Epithelial cell of esophagus (primary cell): ENCODE measurements at regions not wholly inside any gene's neighbourhood (a gene's known extent, or its start where the extent isn't known, plus 50 kb on each side); places are given as distances from the start of the nearest gene placed in this dataset.
"Not testable (repeated sequence)": the region's sequence is repeated elsewhere in the genome, so short reads cannot be mapped to it uniquely, and the experiment has no call there.

ENCODE experiments used
- DNase-seq: peaks from one replicate; pipeline ENCODE4 v3.0.0; 2010; ENCODE audit warnings: low read depth
- H3K4me3 ChIP-seq: 2 replicates; pipeline ENCODE4 v1.5.1; 2011; ENCODE audit warnings: mild to moderate bottlenecking, low read length, control low read depth
- TF ChIP-seq, protein P1 (sequence below): IDR thresholded peaks from 2 replicates; pipeline ENCODE4 v1.5.1; 2011; ENCODE audit warnings: low read depth, mild to moderate bottlenecking, low read length, control low read depth, inconsistent platforms; ENCODE audit not compliant: insufficient read depth; ENCODE audit errors: missing control alignments

DNA sequence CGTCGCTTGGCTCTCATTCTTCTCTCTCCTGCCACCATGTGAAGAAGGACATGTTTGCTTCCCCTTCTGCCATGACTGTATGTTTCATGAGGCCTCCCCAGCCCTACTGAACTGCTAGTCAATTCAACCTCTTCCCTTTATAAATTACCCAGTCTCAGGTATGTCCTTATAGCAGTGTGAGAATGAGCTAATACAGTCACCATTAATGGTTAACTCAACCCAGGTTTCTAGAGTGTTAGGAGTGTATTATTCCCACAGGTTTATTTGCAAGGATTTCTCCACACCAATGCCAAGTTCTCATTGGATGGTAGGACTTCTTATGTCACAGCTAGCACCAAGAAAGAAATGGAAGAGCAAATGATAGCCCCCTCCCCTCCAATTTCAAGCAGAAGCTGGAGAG lies 71.9 kb downstream of the DYNAP start:
- H3K4me3 ChIP-seq, result no peak overlapping the region
- DNase-seq, result no peak
- TF ChIP-seq, protein P1, sequence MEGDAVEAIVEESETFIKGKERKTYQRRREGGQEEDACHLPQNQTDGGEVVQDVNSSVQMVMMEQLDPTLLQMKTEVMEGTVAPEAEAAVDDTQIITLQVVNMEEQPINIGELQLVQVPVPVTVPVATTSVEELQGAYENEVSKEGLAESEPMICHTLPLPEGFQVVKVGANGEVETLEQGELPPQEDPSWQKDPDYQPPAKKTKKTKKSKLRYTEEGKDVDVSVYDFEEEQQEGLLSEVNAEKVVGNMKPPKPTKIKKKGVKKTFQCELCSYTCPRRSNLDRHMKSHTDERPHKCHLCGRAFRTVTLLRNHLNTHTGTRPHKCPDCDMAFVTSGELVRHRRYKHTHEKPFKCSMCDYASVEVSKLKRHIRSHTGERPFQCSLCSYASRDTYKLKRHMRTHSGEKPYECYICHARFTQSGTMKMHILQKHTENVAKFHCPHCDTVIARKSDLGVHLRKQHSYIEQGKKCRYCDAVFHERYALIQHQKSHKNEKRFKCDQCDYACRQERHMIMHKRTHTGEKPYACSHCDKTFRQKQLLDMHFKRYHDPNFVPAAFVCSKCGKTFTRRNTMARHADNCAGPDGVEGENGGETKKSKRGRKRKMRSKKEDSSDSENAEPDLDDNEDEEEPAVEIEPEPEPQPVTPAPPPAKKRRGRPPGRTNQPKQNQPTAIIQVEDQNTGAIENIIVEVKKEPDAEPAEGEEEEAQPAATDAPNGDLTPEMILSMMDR, result no peak

DNA sequence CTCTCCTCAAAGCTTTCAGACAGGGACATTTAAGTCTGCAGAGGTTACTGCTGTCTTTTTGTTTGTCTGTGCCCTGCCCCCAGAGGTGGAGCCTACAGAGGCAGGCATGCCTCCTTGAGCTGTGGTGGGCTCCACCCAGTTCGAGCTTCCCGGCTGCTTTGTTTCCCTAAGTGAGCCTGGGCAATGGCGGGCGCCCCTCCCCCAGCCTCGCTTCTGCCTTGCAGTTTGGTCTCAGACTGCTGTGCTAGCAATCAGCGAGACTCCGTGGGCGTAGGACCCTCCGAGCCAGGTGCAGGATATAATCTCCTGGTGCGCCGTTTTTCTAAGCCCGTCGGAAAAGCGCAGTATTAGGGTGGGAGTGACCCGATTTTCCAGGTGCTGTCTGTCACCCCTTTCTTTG lies 78.7 kb downstream of the DYNAP start:
- not testable (repeated sequence) for H3K4me3 ChIP-seq, DNase-seq

DNA sequence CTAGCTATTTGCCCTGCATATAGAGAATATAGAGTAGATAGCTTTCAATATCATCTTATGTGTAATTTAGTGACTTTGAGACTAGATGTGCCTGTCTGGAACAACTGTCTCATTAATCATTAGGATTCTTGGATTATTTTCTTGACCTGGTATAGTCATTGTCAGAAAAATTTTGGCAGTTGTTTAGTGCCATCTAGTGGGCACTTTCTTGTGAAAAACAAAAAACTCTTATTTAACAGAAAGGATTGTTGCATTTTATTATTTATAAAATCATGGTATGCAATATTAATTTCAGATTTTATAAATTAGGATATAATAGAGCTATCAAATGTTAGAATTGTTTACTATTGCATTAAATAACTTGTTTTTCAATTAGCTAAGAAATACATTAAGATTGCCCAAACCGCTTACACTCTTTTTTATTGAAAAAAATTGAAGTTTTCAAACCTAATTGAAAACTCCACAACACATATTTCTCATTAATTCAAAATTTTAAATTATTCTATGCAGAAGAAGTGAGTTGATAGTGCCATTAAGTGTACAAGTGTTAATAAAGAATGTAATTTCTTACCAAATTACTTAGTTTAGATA lies 80.3 kb downstream of the DYNAP start:
- peak; percentile 56 for DNase-seq

DNA sequence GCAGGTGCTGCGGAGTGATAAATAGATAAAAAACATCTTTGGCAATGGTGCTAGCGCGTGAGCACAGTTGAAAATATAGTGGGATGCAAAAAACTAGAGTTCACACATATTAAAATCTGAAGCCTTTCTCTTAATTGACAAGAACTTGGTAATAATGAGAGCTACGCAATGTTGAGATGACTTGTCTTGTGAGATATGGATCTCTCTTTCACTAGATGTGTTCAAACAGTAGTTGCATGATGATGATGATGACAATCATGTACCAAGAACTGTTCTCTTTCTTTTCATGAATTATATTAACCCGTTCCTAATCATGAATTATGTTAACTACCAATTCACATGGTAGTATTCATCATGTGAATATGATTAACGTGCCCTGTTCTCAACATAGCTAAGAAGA lies 81.1 kb downstream of the DYNAP start:
- H3K4me3 ChIP-seq, result no peak overlapping the region
- TF ChIP-seq, protein P1, result no peak
- no peak for DNase-seq

More for the DNA sequence above, 80.3 kb downstream of the DYNAP start:
- TF ChIP-seq, protein P1, result peak; percentile 38
- no peak overlapping the region for H3K4me3 ChIP-seq

DNA sequence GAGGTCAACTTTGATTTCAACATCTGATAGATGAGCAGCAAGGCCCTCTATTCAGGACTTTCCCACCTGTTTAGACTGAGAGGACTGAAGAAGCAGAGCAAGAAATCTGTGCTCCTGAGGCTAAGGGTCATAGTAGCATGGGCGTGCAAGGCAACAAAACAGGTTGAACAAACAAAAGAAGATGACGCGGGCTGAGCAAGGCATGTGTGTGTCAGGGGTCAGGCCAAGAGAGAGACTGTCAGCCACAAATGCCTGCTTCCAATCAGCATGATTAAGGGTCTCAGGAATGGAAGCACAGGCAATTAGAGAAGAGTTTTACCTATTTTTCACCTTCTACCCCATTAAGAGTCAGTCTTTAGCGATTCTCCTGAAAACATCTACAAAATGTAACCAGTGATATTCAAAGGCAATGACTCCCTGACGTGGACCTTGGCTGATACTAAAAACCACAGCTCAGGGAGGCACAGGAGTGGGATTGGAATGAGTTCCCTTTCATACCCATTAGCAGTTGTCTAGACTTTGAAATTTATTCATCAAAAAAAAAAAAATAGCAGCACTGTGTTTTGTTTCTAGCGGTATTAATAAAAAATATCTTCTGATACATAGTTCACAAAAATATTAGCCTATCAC lies 81.9 kb downstream of the DYNAP start:
- peak; percentile 63 for DNase-seq
- TF ChIP-seq, protein P1, result no peak
- H3K4me3 ChIP-seq, result no peak overlapping the region

DNA sequence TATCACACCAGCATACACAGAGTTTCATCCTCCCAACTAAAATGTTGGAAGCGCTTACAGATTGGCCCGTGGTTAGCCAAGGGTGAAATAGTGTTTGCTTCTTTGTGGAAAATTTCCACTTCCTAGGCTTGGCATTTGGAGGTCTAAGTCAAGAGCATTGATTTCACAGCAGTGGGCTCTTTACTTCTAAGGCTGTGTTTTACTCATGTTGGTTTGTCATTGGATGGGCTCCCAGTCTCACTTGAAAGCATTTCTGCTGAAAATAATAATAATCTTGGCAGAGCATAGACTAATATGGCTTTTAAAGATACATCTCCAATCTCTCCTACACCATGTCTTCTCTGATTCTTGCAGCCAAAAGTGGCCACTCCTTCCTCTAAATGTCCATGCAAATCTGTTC lies 82.9 kb downstream of the DYNAP start:
- no peak for DNase-seq
- no peak overlapping the region for H3K4me3 ChIP-seq
- TF ChIP-seq, protein P1, result no peak

DNA sequence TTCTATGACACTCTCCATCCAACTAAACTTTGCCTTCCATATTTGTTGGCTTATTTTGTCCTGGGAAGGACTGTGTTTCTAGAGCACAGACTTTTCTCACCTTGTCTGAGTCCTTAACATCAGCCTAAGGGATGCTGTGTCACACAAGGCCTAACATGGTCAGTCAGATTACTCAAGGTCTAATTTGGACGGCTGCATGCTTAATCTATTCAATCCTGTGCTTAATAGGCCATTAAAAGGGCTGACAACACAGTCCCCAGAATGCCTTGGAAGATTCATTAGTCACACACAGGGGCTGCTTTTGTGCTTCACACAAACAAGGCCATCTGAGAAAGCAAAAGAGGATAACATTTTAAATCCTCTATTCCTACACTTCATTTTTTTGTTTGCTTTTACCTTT lies 84.0 kb downstream of the DYNAP start:
- TF ChIP-seq, protein P1, result no peak
- DNase-seq, result no peak
- no peak overlapping the region for H3K4me3 ChIP-seq
